ENCODE measurements at regions not wholly inside any gene's neighbourhood (a gene's known extent, or its start where the extent isn't known, plus 50 kb on each side); places are given as distances from the start of the nearest gene placed in this dataset.

DNA sequence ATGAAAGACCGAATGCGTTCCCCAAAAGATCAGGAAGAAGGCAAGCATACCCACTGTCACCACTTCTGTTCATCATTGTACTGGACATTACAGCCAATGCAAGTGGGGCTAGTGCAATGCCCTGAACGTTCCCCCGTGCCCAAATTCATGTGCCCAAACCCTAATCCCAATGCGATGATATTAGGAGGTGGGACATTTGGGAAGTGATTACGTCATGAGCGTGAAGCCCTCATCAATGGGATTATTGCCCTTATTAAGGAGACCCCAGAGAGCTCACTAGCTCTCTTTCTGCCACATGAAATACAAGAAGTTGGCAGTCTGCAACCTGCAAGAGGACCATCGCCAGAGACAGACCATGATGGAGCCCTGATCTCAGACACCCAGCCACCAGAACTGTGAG lies 511.4 kb upstream of the TPK1 start:
- no peak overlapping the region for H3K27ac ChIP-seq (ENCODE audit: low read depth in 1 of 2, low read length in 1 of 2)
- ATAC-seq (ENCODE audit: insufficient read depth, low FRiP score), result no peak
- H3K36me3 ChIP-seq (ENCODE audit: control insufficient read depth in 4 of 4, insufficient read depth in 4 of 4, low read length in 4 of 4), result no peaks in the 10 kb centered on the region
- 75 to 93% methylated on average over 8 of the region's 8 CpGs for WGBS, 2 donors
- H3K9ac ChIP-seq (ENCODE audit: insufficient read depth in 1 of 2, low read length in 2 of 2), result no peak overlapping the region
- no peak for TF ChIP-seq CTCF (IDR thresholded peaks at IDR 0.05; ENCODE audit: control extremely low read depth, extremely low read depth)
- DNase-seq, result no peak
- H3K9me3 ChIP-seq (ENCODE audit: control insufficient read depth in 4 of 4, insufficient read depth in 3 of 4, low read length in 3 of 4), result peaks cover 0 to 3% (median 1%) of the 10 kb centered on the region in 4 donors
- H3K27me3 ChIP-seq (ENCODE audit: control insufficient read depth in 3 of 3, insufficient read depth in 3 of 3, low read length in 2 of 3), result no peaks in the 10 kb centered on the region
- H3K4me3 ChIP-seq, result no peak overlapping the region
- H3K4me1 ChIP-seq (ENCODE audit: control insufficient read depth in 5 of 5, insufficient read depth in 5 of 5, low read length in 5 of 5), result no peaks in the 10 kb centered on the region

DNA sequence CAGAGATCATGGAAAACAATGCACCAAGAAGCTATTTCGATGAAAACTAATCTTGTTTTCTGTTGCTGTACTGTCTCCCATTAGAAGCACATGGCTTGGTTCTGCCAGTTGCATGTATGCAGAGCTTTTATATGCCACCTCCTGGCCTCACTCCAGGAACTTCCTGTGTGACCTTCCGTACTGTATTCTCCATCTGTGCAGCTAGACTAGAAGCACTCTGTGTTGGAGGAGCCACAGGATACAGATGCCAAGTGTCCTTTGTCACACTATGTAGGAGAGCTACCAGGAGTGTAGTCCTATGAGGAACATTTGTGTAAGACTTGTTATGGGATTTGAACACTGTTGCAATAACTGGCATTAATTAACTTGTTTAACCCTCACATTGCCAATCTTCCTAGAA lies 503.5 kb upstream of the TPK1 start:
- no peaks in the 10 kb centered on the region for H3K4me1 ChIP-seq (ENCODE audit: control insufficient read depth in 5 of 5, insufficient read depth in 5 of 5, low read length in 5 of 5)
- H3K9ac ChIP-seq (ENCODE audit: insufficient read depth in 1 of 2, low read length in 2 of 2), result no peak overlapping the region
- 61 to 65% methylated on average over 2 of the region's 2 CpGs for WGBS, 2 donors
- no peak overlapping the region for H3K27ac ChIP-seq (ENCODE audit: low read depth in 1 of 2, low read length in 1 of 2)
- H3K27me3 ChIP-seq (ENCODE audit: control insufficient read depth in 3 of 3, insufficient read depth in 3 of 3, low read length in 2 of 3), result no peaks in the 10 kb centered on the region
- H3K9me3 ChIP-seq (ENCODE audit: control insufficient read depth in 4 of 4, insufficient read depth in 3 of 4, low read length in 3 of 4), result peaks cover 0 to 2% (median under 1%) of the 10 kb centered on the region in 4 donors
- H3K36me3 ChIP-seq (ENCODE audit: control insufficient read depth in 4 of 4, insufficient read depth in 4 of 4, low read length in 4 of 4), result no peaks in the 10 kb centered on the region
- H3K4me3 ChIP-seq, result no peak overlapping the region
- ATAC-seq (ENCODE audit: insufficient read depth, low FRiP score), result no peak
- TF ChIP-seq CTCF (IDR thresholded peaks at IDR 0.05; ENCODE audit: control extremely low read depth, extremely low read depth), result no peak
- DNase-seq, result peak in 2 of 3 donors; percentile 4 to 17

DNA sequence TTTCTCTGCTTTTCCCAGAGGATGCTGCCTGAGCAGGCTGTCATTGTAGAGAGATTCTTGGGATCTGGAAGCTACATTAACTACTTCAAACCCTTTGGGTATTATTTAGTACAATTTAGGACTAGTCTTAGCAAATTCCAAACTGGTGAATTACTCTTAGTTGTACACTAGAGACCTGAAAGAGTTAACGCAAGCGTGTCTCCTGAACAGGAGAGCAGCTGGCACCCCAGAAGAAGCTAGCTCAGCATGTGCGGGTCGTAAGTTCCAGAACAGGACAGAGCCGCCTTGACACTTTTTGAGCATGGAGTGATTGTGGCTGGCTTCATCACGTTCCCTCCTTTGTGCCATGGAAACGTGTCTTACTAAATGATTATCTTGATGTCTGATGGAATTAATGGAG lies 495.7 kb upstream of the TPK1 start:
- DNase-seq (no peak), ATAC-seq (ENCODE audit: insufficient read depth, low FRiP score) (no peak)
- Histone ChIP-seq H3K4me1 (ENCODE audit: control insufficient read depth in 5 of 5, insufficient read depth in 5 of 5, low read length in 5 of 5) (no peaks in the 10 kb centered on the region), H3K4me3 (no peak overlapping the region), H3K27ac (ENCODE audit: low read depth in 1 of 2, low read length in 1 of 2) (no peak overlapping the region), H3K27me3 (ENCODE audit: control insufficient read depth in 3 of 3, insufficient read depth in 3 of 3, low read length in 2 of 3) (no peaks in the 10 kb centered on the region), H3K9ac (ENCODE audit: insufficient read depth in 1 of 2, low read length in 2 of 2) (no peak overlapping the region), H3K36me3 (ENCODE audit: control insufficient read depth in 4 of 4, insufficient read depth in 4 of 4, low read length in 4 of 4) (no peaks in the 10 kb centered on the region), H3K9me3 (ENCODE audit: control insufficient read depth in 4 of 4, insufficient read depth in 3 of 4, low read length in 3 of 4) (peaks cover 0 to 2% (median 0%) of the 10 kb centered on the region in 4 donors)
- 84 to 91% methylated on average over 7 of the region's 7 CpGs for WGBS, 2 donors
- TF ChIP-seq CTCF (IDR thresholded peaks at IDR 0.05; ENCODE audit: control extremely low read depth, extremely low read depth), result no peak

- Histone ChIP-seq H3K4me3 (no peak overlapping the region), H3K27ac (ENCODE audit: low read depth in 1 of 2, low read length in 1 of 2) (no peak overlapping the region), H3K27me3 (ENCODE audit: control insufficient read depth in 3 of 3, insufficient read depth in 3 of 3, low read length in 2 of 3) (no peaks in the 10 kb centered on the region), H3K9me3 (ENCODE audit: control insufficient read depth in 4 of 4, insufficient read depth in 3 of 4, low read length in 3 of 4) (peaks cover 0 to 2% (median 0%) of the 10 kb centered on the region in 4 donors), H3K9ac (ENCODE audit: insufficient read depth in 1 of 2, low read length in 2 of 2) (no peak overlapping the region), H3K4me1 (ENCODE audit: control insufficient read depth in 5 of 5, insufficient read depth in 5 of 5, low read length in 5 of 5) (no peaks in the 10 kb centered on the region), H3K36me3 (ENCODE audit: control insufficient read depth in 4 of 4, insufficient read depth in 4 of 4, low read length in 4 of 4) (no peaks in the 10 kb centered on the region)
- 46 to 84% methylated on average over 2 of the region's 2 CpGs for WGBS, 2 donors
- no peak for TF ChIP-seq CTCF (IDR thresholded peaks at IDR 0.05; ENCODE audit: control extremely low read depth, extremely low read depth)
- DNase-seq (no peak), ATAC-seq (ENCODE audit: insufficient read depth, low FRiP score) (no peak)
Observed at GRCh38 chr7:145331076-145331475, 495.2 kb upstream of the TPK1 start.

All from lung (tissue), 11 donors.